CD4-positive, alpha-beta memory T cell (primary cell): ENCODE measurements at regions not wholly inside any gene's neighbourhood (a gene's known extent, or its start where the extent isn't known, plus 50 kb on each side); places are given as distances from the start of the nearest gene placed in this dataset.

Experiments used
- CTCF ChIA-PET: fragments of 350-600 bp; sonication (Branson Sonifier 250); formaldehyde crosslinking; loops from one replicate; lab custom pipeline; 2021; ENCODE audit warnings: inconsistent platforms; ENCODE audit not compliant: partially characterized antibody; lab: Charles Lee
- POLR2A ChIA-PET: fragments of 350-600 bp; sonication (Branson Sonifier 250); formaldehyde crosslinking; loops from one replicate; lab custom pipeline; 2021; ENCODE audit not compliant: partially characterized antibody; lab: Charles Lee
- DNase-seq, 5 donors: peaks; one replicate each; pipeline versions ENCODE4 v3.0.0 to v3.0.0-alpha.2; 2020 to 2022; ENCODE audit warnings: mixed read lengths in 1 of 5
- H3K27ac ChIP-seq: one replicate; pipeline ENCODE4 v1.7.0; 2013; ENCODE audit warnings: low read depth, low read length
- H3K27me3 ChIP-seq: 2 replicates; pipeline ENCODE4 v1.7.0; 2013; ENCODE audit warnings: mild to moderate bottlenecking, low read length, moderate library complexity; ENCODE audit not compliant: insufficient read depth
- H3K36me3 ChIP-seq: 2 replicates; pipeline ENCODE4 v1.7.0; 2013; ENCODE audit warnings: mild to moderate bottlenecking, low read length, moderate library complexity; ENCODE audit not compliant: insufficient read depth
- H3K4me1 ChIP-seq: 2 replicates; pipeline ENCODE4 v1.7.0; 2013; ENCODE audit warnings: mild to moderate bottlenecking, low read length, moderate library complexity; ENCODE audit not compliant: insufficient read depth
- H3K4me3 ChIP-seq, 2 donors: one replicate each; pipeline ENCODE4 v1.7.0; 2013; ENCODE audit warnings: low read length in 2 of 2, mild to moderate bottlenecking in 1 of 2
- H3K9me3 ChIP-seq, 2 donors: one replicate each; pipeline ENCODE4 v1.7.0; 2013; ENCODE audit warnings: low read length in 2 of 2, control low read depth in 1 of 2; ENCODE audit not compliant: control insufficient read depth in 1 of 2
- H3K27ac Mint-ChIP-seq, 7 donors: one replicate each; pipeline ENCODE4 v1.8.0; 2020 to 2021; ENCODE audit warnings: mixed read lengths in 7 of 7, mild to moderate bottlenecking in 6 of 7, inconsistent platforms in 3 of 7, moderate library complexity in 3 of 7
- H3K27me3 Mint-ChIP-seq, 2 donors: one replicate each; pipeline ENCODE4 v1.8.0; 2020 to 2021; ENCODE audit warnings: mixed read lengths in 2 of 2
- H3K36me3 Mint-ChIP-seq, 2 donors: one replicate each; pipeline ENCODE4 v1.8.0; 2020 to 2021; ENCODE audit warnings: mixed read lengths in 2 of 2, inconsistent platforms in 1 of 2, mild to moderate bottlenecking in 1 of 2
- H3K4me1 Mint-ChIP-seq, 4 donors: one replicate each; pipeline ENCODE4 v1.8.0; 2020 to 2021; ENCODE audit warnings: mixed read lengths in 4 of 4, mild to moderate bottlenecking in 1 of 4
- H3K4me3 Mint-ChIP-seq, 8 donors: one replicate each; pipeline ENCODE4 v1.8.0; 2020 to 2021; ENCODE audit warnings: mixed read lengths in 8 of 8, mild to moderate bottlenecking in 7 of 8, moderate library complexity in 6 of 8, inconsistent platforms in 3 of 8
- H3K9me3 Mint-ChIP-seq, 8 donors: one replicate each; pipeline ENCODE4 v1.8.0; 2020 to 2021; ENCODE audit warnings: mixed read lengths in 8 of 8, mild to moderate bottlenecking in 5 of 8, inconsistent platforms in 3 of 8, moderate library complexity in 1 of 8
- intact Hi-C: fragments of 100-400 bp; cut with micrococcal nuclease; formaldehyde crosslinking; loops from one replicate; pipeline ENCODE4 v1.15.1; 2023

GRCh38 chr14:105838107-105838506 lies 311.7 kb downstream of the TMEM121 start:
- Mint-ChIP-seq H3K27me3 (peaks cover 3 to 18% of the 10 kb centered on the region in 2 donors), H3K4me3 (no peak overlapping the region), H3K9me3 (no peaks in the 10 kb centered on the region), H3K27ac (no peak overlapping the region), H3K36me3 (no peaks in the 10 kb centered on the region), H3K4me1 (no peaks in the 10 kb centered on the region)
- H3K4me1 ChIP-seq: no peaks in the 10 kb centered on the region
- H3K27me3 ChIP-seq: no peaks in the 10 kb centered on the region
- H3K9me3 ChIP-seq: no peaks in the 10 kb centered on the region
- ChIA-PET CTCF (no interaction called here), POLR2A (no interaction called here)
- DNase-seq: no peak
- H3K4me3 ChIP-seq: no peak overlapping the region
- no peaks in the 10 kb centered on the region for H3K36me3 ChIP-seq
- intact Hi-C loops: no loop called here
- H3K27ac ChIP-seq: no peak overlapping the region

DNA sequence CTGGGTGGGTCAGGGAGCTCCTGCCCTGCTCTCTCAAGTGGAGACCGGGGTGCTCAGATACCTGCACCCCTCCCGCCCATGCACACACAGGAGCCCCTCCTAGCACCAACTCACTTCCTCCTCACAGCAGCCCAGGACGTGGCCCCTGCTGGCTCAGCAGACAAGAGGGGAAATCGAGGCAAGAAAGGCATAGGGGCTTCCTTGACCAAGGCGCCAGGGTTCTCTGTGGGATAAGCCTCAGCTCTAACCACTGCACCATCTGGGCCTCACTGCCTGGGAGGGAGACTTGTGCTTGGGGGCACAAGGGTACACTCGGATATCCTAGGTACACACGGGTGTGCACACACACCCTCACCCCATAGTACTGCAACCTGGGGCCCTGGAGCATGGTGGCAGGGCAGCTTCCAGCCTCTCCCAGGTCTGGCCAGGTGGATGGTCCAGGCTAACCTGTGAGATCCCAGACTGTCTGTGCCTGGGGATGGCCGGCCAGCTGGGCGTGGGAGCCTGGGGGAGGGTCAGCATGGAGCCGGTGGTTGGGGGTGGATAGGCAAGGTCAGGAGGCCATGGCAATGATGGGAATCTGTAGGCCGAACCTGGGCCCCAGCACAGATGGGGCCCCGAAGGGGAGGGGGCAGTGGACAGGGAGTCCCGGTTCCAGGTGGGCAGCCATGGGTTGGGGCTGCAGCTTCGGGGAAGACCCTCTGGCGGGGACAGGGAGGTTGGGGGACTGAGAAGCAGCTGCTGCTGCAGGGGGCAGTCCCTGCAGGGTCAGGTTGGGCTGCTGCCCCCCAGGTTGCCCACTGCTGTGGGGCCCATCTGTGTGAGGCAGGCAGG lies 312.4 kb downstream of the TMEM121 start:
- Histone ChIP-seq H3K27ac (no peak overlapping the region), H3K36me3 (no peaks in the 10 kb centered on the region), H3K9me3 (no peaks in the 10 kb centered on the region), H3K4me1 (no peaks in the 10 kb centered on the region), H3K4me3 (no peak overlapping the region), H3K27me3 (no peaks in the 10 kb centered on the region)
- CTCF ChIA-PET: no interaction called here
- no peak for DNase-seq
- H3K27ac Mint-ChIP-seq: no peak overlapping the region
- H3K27me3 Mint-ChIP-seq: peaks cover 0 to 14% of the 10 kb centered on the region in 2 donors
- POLR2A ChIA-PET: no interaction called here
- no peaks in the 10 kb centered on the region for H3K9me3 Mint-ChIP-seq
- no peak overlapping the region for H3K4me3 Mint-ChIP-seq
- intact Hi-C loops: no loop called here
- H3K36me3 Mint-ChIP-seq: no peaks in the 10 kb centered on the region
- no peaks in the 10 kb centered on the region for H3K4me1 Mint-ChIP-seq

- Mint-ChIP-seq H3K4me1 (no peaks in the 10 kb centered on the region), H3K27me3 (peaks cover 0 to 14% of the 10 kb centered on the region in 2 donors), H3K4me3 (no peak overlapping the region), H3K9me3 (no peaks in the 10 kb centered on the region), H3K27ac (no peak overlapping the region), H3K36me3 (no peaks in the 10 kb centered on the region)
- Histone ChIP-seq H3K4me3 (no peak overlapping the region), H3K4me1 (no peaks in the 10 kb centered on the region), H3K27me3 (no peaks in the 10 kb centered on the region), H3K36me3 (no peaks in the 10 kb centered on the region), H3K27ac (no peak overlapping the region), H3K9me3 (no peaks in the 10 kb centered on the region)
- POLR2A ChIA-PET: no interaction called here
- CTCF ChIA-PET: no interaction called here
- no peak for DNase-seq
- intact Hi-C loops: no loop called here
Measured at GRCh38 chr14:105839425-105840265, 313.3 kb downstream of the TMEM121 start.

GRCh38 chr14:105840266-105841021 lies 314.1 kb downstream of the TMEM121 start:
- H3K27me3 ChIP-seq: no peaks in the 10 kb centered on the region
- no peak overlapping the region for H3K4me3 Mint-ChIP-seq
- no peak overlapping the region for H3K27ac Mint-ChIP-seq
- no peaks in the 10 kb centered on the region for H3K4me1 ChIP-seq
- POLR2A ChIA-PET: no interaction called here
- H3K9me3 ChIP-seq: no peaks in the 10 kb centered on the region
- peaks cover 0 to 14% of the 10 kb centered on the region in 2 donors for H3K27me3 Mint-ChIP-seq
- no peaks in the 10 kb centered on the region for H3K36me3 ChIP-seq
- H3K27ac ChIP-seq: no peak overlapping the region
- no peak overlapping the region for H3K4me3 ChIP-seq
- no peaks in the 10 kb centered on the region for H3K9me3 Mint-ChIP-seq
- H3K4me1 Mint-ChIP-seq: no peaks in the 10 kb centered on the region
- CTCF ChIA-PET: no interaction called here
- no peaks in the 10 kb centered on the region for H3K36me3 Mint-ChIP-seq
- DNase-seq: no peak
- intact Hi-C loops: no loop called here

GRCh38 chr14:105841022-105842009 lies 314.9 kb downstream of the TMEM121 start:
- H3K27me3 Mint-ChIP-seq: peaks cover 0 to 14% of the 10 kb centered on the region in 2 donors
- no peak overlapping the region for H3K4me3 Mint-ChIP-seq
- H3K9me3 Mint-ChIP-seq: no peaks in the 10 kb centered on the region
- H3K4me1 Mint-ChIP-seq: no peaks in the 10 kb centered on the region
- POLR2A ChIA-PET: no interaction called here
- Histone ChIP-seq H3K4me1 (no peaks in the 10 kb centered on the region), H3K27me3 (no peaks in the 10 kb centered on the region), H3K27ac (no peak overlapping the region), H3K36me3 (no peaks in the 10 kb centered on the region), H3K9me3 (no peaks in the 10 kb centered on the region), H3K4me3 (no peak overlapping the region)
- CTCF ChIA-PET: no interaction called here
- DNase-seq: no peak
- intact Hi-C loops: no loop called here
- no peak overlapping the region for H3K27ac Mint-ChIP-seq
- no peaks in the 10 kb centered on the region for H3K36me3 Mint-ChIP-seq

GRCh38 chr14:105842105-105842504 lies 315.7 kb downstream of the TMEM121 start:
- no peaks in the 10 kb centered on the region for H3K4me1 ChIP-seq
- H3K4me1 Mint-ChIP-seq: no peaks in the 10 kb centered on the region
- H3K27ac Mint-ChIP-seq: no peak overlapping the region
- H3K4me3 Mint-ChIP-seq: no peak overlapping the region
- H3K9me3 ChIP-seq: no peaks in the 10 kb centered on the region
- H3K36me3 Mint-ChIP-seq: no peaks in the 10 kb centered on the region
- H3K36me3 ChIP-seq: no peaks in the 10 kb centered on the region
- no peak overlapping the region for H3K27ac ChIP-seq
- POLR2A ChIA-PET: no interaction called here
- CTCF ChIA-PET: no interaction called here
- DNase-seq: no peak
- peaks cover 0 to 14% of the 10 kb centered on the region in 2 donors for H3K27me3 Mint-ChIP-seq
- no peaks in the 10 kb centered on the region for H3K27me3 ChIP-seq
- intact Hi-C loops: no loop called here
- no peak overlapping the region for H3K4me3 ChIP-seq
- no peaks in the 10 kb centered on the region for H3K9me3 Mint-ChIP-seq
